COLO668 (cell line): ENCODE measurements at regions not wholly inside any gene's neighbourhood (a gene's known extent, or its start where the extent isn't known, plus 50 kb on each side); places are given as distances from the start of the nearest gene placed in this dataset.
"Not testable (repeated sequence)": the region's sequence is repeated elsewhere in the genome, so short reads cannot be mapped to it uniquely, and the experiment has no call there.

Experiments
- DNase-seq: peaks from one replicate; lab custom pipeline; 2025; ENCODE audit not compliant: unreplicated experiment; lab: John Stamatoyannopoulos, UW

- DNase-seq = no peak
These were observed 87.1 kb downstream of the HMHB1 start for GRCh38 chr5:143898916-143899591.

DNA sequence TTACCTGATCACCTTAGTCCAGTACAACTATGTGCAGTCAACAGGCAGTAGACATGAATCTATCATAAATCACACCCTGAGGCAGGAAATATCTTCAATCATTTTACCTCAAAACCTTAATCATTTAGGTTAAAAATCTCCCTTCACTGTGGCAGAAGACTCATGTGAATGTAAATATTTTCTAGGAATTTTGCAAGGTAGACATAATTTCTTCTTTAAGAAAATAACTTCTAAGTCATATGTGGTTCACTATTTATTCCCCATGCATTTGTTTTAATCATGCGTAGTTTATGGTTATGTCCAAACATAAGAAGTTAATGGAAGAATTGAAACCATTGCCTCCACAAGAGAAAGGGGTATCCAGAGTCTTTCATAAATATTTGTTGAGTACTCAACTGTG lies 97.0 kb downstream of the HMHB1 start:
- DNase-seq = no peak

- no peak for DNase-seq
These were observed 101.2 kb downstream of the HMHB1 start for GRCh38 chr5:143913008-143913752.

DNA sequence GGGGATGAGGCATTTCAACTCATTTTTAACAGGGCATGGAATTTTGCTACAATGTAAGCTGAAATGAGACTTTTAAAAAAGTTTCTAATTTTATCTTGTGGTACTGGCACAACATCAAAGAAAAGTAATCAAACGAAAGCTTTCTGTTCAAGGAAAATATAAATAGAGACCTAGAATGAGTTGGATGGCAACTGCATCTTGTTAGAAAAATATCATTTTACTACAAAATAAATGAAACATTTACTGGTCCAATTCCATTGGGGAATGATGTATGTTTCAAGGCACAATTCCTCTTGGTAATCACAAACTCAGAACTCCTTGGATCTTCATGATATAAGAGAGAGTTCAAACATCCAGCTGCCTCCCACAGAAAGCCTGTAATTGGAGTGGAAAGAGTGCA lies 102.8 kb downstream of the HMHB1 start:
- no peak for DNase-seq

DNA sequence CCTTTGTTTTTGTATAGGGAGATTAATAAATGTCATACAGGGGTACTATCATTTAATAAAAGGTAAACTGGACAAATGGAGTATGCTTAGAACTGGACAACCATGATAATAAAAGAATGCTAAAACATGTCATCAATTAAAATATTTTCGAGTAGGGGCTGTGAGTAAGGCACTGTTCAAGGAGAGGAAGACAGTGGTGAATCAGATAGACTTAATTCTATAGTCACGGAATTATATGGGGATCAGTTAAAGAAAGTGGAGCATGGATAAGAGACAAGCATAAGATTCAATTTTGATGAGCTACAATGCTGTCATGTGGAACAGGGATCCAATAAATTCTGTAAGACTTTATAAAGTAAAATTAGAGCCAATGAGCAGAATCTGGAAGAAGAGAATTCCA lies 104.5 kb downstream of the HMHB1 start:
- DNase-seq = no peak

DNA sequence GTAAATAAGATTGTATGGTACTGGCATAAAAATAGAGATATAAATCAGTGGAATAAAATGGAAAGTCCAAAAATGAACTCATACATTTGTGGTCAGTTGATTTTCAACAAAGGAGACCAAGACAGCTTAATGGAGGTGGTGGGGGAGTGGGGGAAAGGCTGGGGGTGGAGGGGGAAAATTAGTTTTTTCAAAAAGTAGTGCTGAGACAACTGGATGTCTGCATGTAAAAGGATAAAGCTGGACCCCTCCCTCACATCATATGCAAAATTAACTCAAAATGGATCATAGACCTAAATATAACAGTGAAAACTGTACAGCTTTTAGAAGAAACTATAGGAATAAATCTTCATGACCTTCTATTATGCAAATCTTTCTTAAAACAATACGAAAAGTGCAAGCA lies 107.0 kb downstream of the HMHB1 start:
- DNase-seq = no peak

GRCh38 chr5:143920772-143921171 lies 108.8 kb downstream of the HMHB1 start:
- no peak for DNase-seq

GRCh38 chr5:143921525-143922311 lies 109.8 kb downstream of the HMHB1 start:
- no peak for DNase-seq

GRCh38 chr5:143922718-143923117 lies 110.8 kb downstream of the HMHB1 start:
- DNase-seq = no peak

GRCh38 chr5:143923634-143924266 lies 111.8 kb downstream of the HMHB1 start:
- DNase-seq = no peak

GRCh38 chr5:143924311-143924978 lies 112.5 kb downstream of the HMHB1 start:
- no peak for DNase-seq

- DNase-seq = not testable (repeated sequence)
These were observed 113.0 kb downstream of the HMHB1 start for GRCh38 chr5:143924979-143925325.

DNA sequence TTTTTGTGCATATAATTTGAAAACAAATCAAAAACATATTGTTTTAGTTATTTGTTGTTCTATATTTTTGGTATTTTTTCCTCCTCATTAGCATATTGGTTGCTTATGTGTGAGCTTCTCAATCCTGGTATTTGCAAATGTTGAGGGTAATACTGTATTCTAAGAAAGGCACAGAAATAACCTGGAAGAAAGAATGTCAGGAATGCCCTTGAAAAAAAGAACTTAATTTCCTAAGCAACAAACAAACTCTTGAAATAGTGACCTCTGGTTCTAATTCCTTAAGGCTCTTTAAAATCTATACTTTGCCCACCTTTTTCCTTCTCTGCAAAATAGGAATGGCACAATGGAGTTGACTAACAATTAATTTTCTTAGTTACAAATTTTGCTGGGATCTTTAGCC lies 117.5 kb downstream of the HMHB1 start:
- DNase-seq = no peak

DNA sequence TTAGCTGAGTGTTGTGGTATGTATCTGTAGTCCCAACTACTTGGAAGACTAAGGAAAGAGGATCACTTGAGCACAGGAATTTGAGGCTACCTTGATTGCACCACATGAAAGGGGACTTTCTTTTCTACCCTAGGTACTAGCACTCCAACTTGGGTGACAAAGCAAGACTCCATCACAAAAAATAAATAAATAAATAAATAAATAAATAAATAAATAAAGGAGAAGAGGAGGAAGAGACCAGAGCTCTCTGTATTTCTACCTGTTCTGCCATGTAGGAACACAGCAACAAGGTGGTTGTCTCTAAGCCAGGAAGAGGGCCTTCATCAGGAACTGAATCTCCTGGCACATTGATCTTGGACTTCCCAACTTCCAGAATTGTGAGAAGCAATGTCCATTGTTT lies 118.6 kb downstream of the HMHB1 start:
- DNase-seq = no peak

- no peak for DNase-seq
These were observed 119.5 kb downstream of the HMHB1 start for GRCh38 chr5:143931476-143931875.

- no peak for DNase-seq
These were observed 120.0 kb downstream of the HMHB1 start for GRCh38 chr5:143931986-143932385.

DNA sequence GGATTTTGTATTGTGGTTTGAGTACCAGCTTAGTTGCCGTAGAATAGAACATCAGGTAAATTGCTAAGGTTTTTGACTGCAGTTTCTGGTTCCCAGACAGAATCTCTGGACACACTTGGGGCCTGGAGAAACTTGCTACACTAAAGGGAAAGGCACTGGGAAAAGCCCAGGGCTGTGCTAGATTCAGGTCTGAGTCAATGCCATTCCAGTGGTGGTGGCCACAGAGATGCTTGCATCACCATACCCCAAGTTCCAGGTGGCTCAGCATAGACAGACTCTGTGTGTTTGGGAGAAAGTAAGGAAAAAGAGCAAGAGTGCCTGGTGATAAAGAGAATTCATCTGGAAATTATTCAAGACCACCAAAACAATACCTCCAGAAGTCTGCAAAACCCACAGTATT lies 120.6 kb downstream of the HMHB1 start:
- no peak for DNase-seq

- no peak for DNase-seq
These were observed 121.5 kb downstream of the HMHB1 start for GRCh38 chr5:143933451-143933850.

DNA sequence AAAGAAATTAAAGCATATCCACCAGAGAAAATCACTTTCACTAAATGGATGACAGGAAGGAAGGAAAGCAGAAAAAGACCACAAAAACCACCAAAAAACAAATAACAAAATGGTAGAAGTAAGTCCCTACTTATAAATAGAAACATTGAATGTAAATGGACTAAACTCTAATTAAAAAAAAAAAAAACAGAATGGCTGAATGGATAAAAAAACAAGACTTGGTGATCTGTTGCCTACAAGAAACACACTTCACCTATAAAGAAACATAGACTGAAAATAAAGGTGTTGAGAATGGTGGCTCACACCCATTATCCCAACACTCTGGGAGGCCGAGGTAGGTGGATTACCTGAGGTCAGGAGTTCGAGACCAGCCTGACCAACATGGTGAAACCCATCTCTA lies 122.9 kb downstream of the HMHB1 start:
- DNase-seq = no peak

DNA sequence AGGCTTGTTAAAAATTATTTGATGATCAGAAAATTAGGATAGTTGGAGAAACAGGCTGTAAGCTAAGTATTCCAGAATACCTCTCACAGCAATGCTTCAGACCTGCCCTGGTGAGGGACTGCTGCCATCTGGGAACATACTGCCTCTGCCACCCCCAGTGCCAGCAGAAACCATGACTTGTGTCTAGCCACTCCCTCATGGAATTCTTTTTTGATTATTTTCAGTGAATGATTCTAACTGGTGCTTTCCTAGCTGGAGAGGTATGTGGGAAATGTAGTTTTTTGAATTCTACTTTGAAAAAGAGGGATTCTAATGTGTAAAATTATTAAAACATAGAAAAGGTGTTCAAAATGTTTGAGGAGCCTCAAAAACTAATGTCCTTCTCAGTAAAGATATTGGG lies 126.3 kb downstream of the HMHB1 start:
- no peak for DNase-seq

- DNase-seq = no peak
These were observed 134.9 kb downstream of the HMHB1 start for GRCh38 chr5:143946837-143947236.
